ENCODE measurements at regions not wholly inside any gene's neighbourhood (a gene's known extent, or its start where the extent isn't known, plus 50 kb on each side); places are given as distances from the start of the nearest gene placed in this dataset.

- ChIA-PET POLR2A (ENCODE audit: unreplicated experiment) (no interaction called here), CTCF (no interaction called here)
- DNase-seq (no peak), ATAC-seq (ENCODE audit: low read depth) (no peak)
- no peak overlapping the region for H2AFZ ChIP-seq (replicated peaks; ENCODE audit: low read length, poor library complexity)
- H3K4ac ChIP-seq (ENCODE audit: low read depth, low read length) = no peak overlapping the region
- H3K9ac ChIP-seq (ENCODE audit: low read depth, low read length) = no peak overlapping the region
- H3K4me3 ChIP-seq (ENCODE audit: insufficient read depth, low read depth, low read length) = no peak overlapping the region
- no peaks in the 10 kb centered on the region for H4K20me1 ChIP-seq (ENCODE audit: insufficient read depth, low read length)
- no peak overlapping the region for H3K14ac ChIP-seq (replicated peaks; ENCODE audit: low read depth, low read length)
- no peak overlapping the region for H3K23ac ChIP-seq (ENCODE audit: low read depth, low read length)
- no peaks in the 10 kb centered on the region for H3K79me1 ChIP-seq (ENCODE audit: low read depth in 1 of 2, low read length in 2 of 2)
- H2AK9ac ChIP-seq (replicated peaks; ENCODE audit: low read depth, low read length, poor library complexity) = no peak overlapping the region
- in situ Hi-C loops (cut with MboI; ENCODE audit: low sequenced_read_pairs) = no loop called here
- no peak overlapping the region for H3K27ac ChIP-seq (ENCODE audit: insufficient read depth, low read length)
- no peak for TF ChIP-seq RAD21 (IDR thresholded peaks at IDR 0.05; ENCODE audit: low read length)
- no peak for TF ChIP-seq RFX5 (IDR thresholded peaks at IDR 0.05; ENCODE audit: low read depth, low read length)
- no peak for TF ChIP-seq CEBPB (IDR thresholded peaks at IDR 0.05; ENCODE audit: low read depth, low read length)
- no peak for TF ChIP-seq USF2 (IDR thresholded peaks at IDR 0.05; ENCODE audit: low read depth, low read length)
- no peak for TF ChIP-seq NFE2L2 (IDR thresholded peaks at IDR 0.05; ENCODE audit: low read depth, low read length)
- no peak for TF ChIP-seq BHLHE40 (IDR thresholded peaks at IDR 0.05; ENCODE audit: low read depth, low read length)
- no peak for TF ChIP-seq RCOR1 (IDR thresholded peaks at IDR 0.05; ENCODE audit: insufficient replicate concordance, low read length)
- TF ChIP-seq ELK1 (IDR thresholded peaks at IDR 0.05; ENCODE audit: borderline replicate concordance, low read depth, low read length) = no peak
- TF ChIP-seq, protein P1, sequence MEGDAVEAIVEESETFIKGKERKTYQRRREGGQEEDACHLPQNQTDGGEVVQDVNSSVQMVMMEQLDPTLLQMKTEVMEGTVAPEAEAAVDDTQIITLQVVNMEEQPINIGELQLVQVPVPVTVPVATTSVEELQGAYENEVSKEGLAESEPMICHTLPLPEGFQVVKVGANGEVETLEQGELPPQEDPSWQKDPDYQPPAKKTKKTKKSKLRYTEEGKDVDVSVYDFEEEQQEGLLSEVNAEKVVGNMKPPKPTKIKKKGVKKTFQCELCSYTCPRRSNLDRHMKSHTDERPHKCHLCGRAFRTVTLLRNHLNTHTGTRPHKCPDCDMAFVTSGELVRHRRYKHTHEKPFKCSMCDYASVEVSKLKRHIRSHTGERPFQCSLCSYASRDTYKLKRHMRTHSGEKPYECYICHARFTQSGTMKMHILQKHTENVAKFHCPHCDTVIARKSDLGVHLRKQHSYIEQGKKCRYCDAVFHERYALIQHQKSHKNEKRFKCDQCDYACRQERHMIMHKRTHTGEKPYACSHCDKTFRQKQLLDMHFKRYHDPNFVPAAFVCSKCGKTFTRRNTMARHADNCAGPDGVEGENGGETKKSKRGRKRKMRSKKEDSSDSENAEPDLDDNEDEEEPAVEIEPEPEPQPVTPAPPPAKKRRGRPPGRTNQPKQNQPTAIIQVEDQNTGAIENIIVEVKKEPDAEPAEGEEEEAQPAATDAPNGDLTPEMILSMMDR (conservative IDR thresholded peaks at IDR 0.05; ENCODE audit: low read depth, low read length) = no peak
- TF ChIP-seq MAFK (IDR thresholded peaks at IDR 0.05; ENCODE audit: low read depth, low read length) = no peak
- no peak for TF ChIP-seq MAZ (IDR thresholded peaks at IDR 0.05; ENCODE audit: borderline replicate concordance, low read depth, low read length)
- no peak for TF ChIP-seq MXI1 (IDR thresholded peaks at IDR 0.05; ENCODE audit: borderline replicate concordance, low read depth, low read length)
- no peak for TF ChIP-seq POLR2A (IDR thresholded peaks at IDR 0.05; ENCODE audit: low read depth, low read length)
- TF ChIP-seq FOS (IDR thresholded peaks at IDR 0.05; ENCODE audit: low read depth, low read length) = no peak
- no peak for TF ChIP-seq CHD1 (IDR thresholded peaks at IDR 0.05; ENCODE audit: low read depth, low read length)
- no peak for TF ChIP-seq SMC3 (IDR thresholded peaks at IDR 0.05; ENCODE audit: low read depth, low read length)
- no peaks in the 10 kb centered on the region for H3K9me1 ChIP-seq (ENCODE audit: insufficient read depth, low read length)
- H3K9me3 ChIP-seq (ENCODE audit: control insufficient read depth, insufficient read depth, low read length) = peaks cover 9% of the 10 kb centered on the region
- H3K4me1 ChIP-seq (ENCODE audit: control insufficient read depth, insufficient read depth, low read length) = no peaks in the 10 kb centered on the region
- H2BK120ac ChIP-seq (ENCODE audit: low read depth, low read length) = no peak overlapping the region
- no peak overlapping the region for H4K5ac ChIP-seq (ENCODE audit: low read depth, low read length)
- H2AK5ac ChIP-seq (ENCODE audit: low read depth, low read length) = no peak overlapping the region
- BruUV-seq (replicated peaks) = no TSS peak
- dilution Hi-C loops (cut with HindIII; ENCODE audit: low sequenced_read_pairs, unreplicated experiment) = no loop called here
- no peak overlapping the region for H3K4me2 ChIP-seq (ENCODE audit: low read depth, low read length)
- H4K8ac ChIP-seq (ENCODE audit: low read depth in 2 of 2, low read length in 2 of 2) = no peak overlapping the region
- H3K36me3 ChIP-seq (ENCODE audit: control insufficient read depth, insufficient read depth, low read length) = no peaks in the 10 kb centered on the region
- no peak overlapping the region for H3K56ac ChIP-seq (ENCODE audit: extremely low read depth, insufficient read depth, low read length)
- H2BK15ac ChIP-seq (ENCODE audit: low read depth, low read length) = no peak overlapping the region
- H2BK20ac ChIP-seq (ENCODE audit: low read depth, low read length) = no peak overlapping the region
- no peak overlapping the region for H4K91ac ChIP-seq (ENCODE audit: insufficient read depth, low read depth, low read length)
- H2BK5ac ChIP-seq (ENCODE audit: low read depth, low read length, poor library complexity, severe bottlenecking) = no peak overlapping the region
- intact Hi-C loops (cut with micrococcal nuclease) = no loop called here
- H3K18ac ChIP-seq (ENCODE audit: low read depth, low read length) = no peak overlapping the region
- no peaks in the 10 kb centered on the region for H3K27me3 ChIP-seq (ENCODE audit: control insufficient read depth, insufficient read depth, low read length)
Measured at GRCh38 chr2:185137700-185138099, 539.4 kb downstream of the ZNF804A start.

Measured in IMR-90 (cell line).